MM.1S (cell line): ENCODE measurements at regions not wholly inside any gene's neighbourhood (a gene's known extent, or its start where the extent isn't known, plus 50 kb on each side); places are given as distances from the start of the nearest gene placed in this dataset.

Experiments
- DNase-seq: peaks from one replicate; pipeline ENCODE4 v3.0.0-alpha.2; 2015
- H2AFZ ChIP-seq: fragments of 300-600 bp; sonication (generic); 2 replicates; pipeline ENCODE4 v1.6.0; 2016; ENCODE audit warnings: antibody characterized with exemption, low read length
- H3F3A ChIP-seq: fragments of 300-600 bp; sonication (generic); 2 replicates; pipeline ENCODE4 v1.6.1; 2016; ENCODE audit warnings: mild to moderate bottlenecking, antibody characterized with exemption, low read length, moderate library complexity, mixed read lengths; ENCODE audit not compliant: insufficient read depth
- H3K27ac ChIP-seq: fragments of 300-600 bp; sonication (generic); 2 replicates; pipeline ENCODE4 v1.5.1; 2016; ENCODE audit warnings: mild to moderate bottlenecking, low read length
- H3K27me3 ChIP-seq: fragments of 300-600 bp; sonication (generic); replicated peaks from 2 replicates; pipeline ENCODE4 v1.6.0; 2016; ENCODE audit warnings: low read length; ENCODE audit not compliant: insufficient read depth
- H3K36me3 ChIP-seq: fragments of 300-600 bp; sonication (generic); replicated peaks from 2 replicates; pipeline ENCODE4 v1.6.1; 2016; ENCODE audit warnings: mild to moderate bottlenecking, low read length, mixed read lengths; ENCODE audit not compliant: insufficient read depth
- H3K4me1 ChIP-seq: fragments of 300-600 bp; sonication (generic); 2 replicates; pipeline ENCODE4 v1.6.1; 2016; ENCODE audit warnings: low read length, mixed read lengths
- H3K4me2 ChIP-seq: fragments of 300-600 bp; sonication (generic); 2 replicates; pipeline ENCODE4 v1.6.0; 2016; ENCODE audit warnings: low read depth, low read length
- H3K4me3 ChIP-seq: fragments of 300-600 bp; sonication (generic); 2 replicates; pipeline ENCODE4 v1.5.1; 2016; ENCODE audit warnings: low read length, mixed read lengths
- H3K79me2 ChIP-seq: fragments of 300-600 bp; sonication (generic); 2 replicates; pipeline ENCODE4 v1.6.1; 2016; ENCODE audit warnings: mixed run types, low read length, mixed read lengths
- H3K9ac ChIP-seq: fragments of 300-600 bp; sonication (generic); 2 replicates; pipeline ENCODE4 v1.6.1; 2016; ENCODE audit warnings: low read length, mixed read lengths
- H3K9me2 ChIP-seq: fragments of 300-600 bp; sonication (generic); replicated peaks from 2 replicates; pipeline ENCODE4 v1.6.1; 2016; ENCODE audit warnings: mild to moderate bottlenecking, low read length, mixed read lengths; ENCODE audit not compliant: insufficient read depth
- H3K9me3 ChIP-seq: fragments of 300-600 bp; sonication (generic); replicated peaks from 2 replicates; pipeline ENCODE4 v1.6.1; 2016; ENCODE audit warnings: mild to moderate bottlenecking, low read length, mixed read lengths; ENCODE audit not compliant: insufficient read depth
- H4K20me1 ChIP-seq: fragments of 300-600 bp; sonication (generic); 2 replicates; pipeline ENCODE4 v1.6.1; 2016; ENCODE audit warnings: mild to moderate bottlenecking, low read length, moderate library complexity, mixed read lengths; ENCODE audit not compliant: insufficient read depth
- EZH2 ChIP-seq: fragments of 300-600 bp; sonication (generic); optimal IDR thresholded peaks from 2 replicates; pipeline ENCODE3; 2017; ENCODE audit warnings: low read depth, mild to moderate bottlenecking, antibody characterized with exemption, low read length, mixed read lengths
- EZH2phosphoT487 ChIP-seq: fragments of 300-600 bp; sonication (generic); IDR thresholded peaks from 2 replicates; pipeline ENCODE4 v1.6.1; 2018; ENCODE audit warnings: antibody characterized with exemption, low read length
- TF ChIP-seq, protein P1 (sequence below): fragments of 300-600 bp; sonication (generic); IDR thresholded peaks from 2 replicates; pipeline ENCODE4 v1.5.1; 2016; ENCODE audit warnings: antibody characterized with exemption, low read length, mixed read lengths

DNA sequence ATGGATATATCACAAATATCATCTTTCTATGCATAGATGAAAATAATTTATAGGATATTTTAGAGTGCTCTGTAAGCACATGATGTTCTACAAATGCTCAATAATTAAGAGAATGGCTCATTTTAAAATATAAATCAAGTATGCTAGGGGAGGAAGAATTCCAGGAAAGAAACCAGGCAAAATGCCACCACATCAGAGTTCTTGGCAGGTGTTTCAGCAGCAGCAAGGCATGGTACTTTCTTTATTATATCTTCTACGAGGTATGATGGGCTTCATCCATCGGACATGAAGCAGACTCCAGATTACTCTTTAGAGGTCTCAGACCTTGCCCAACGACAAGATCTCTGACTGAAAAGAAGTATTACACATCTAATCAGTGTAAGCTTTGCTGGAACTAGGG lies 316.3 kb upstream of the ARRDC3 start:
- Histone ChIP-seq H3K9me3 (no peaks in the 10 kb centered on the region), H3K27ac (no peak overlapping the region), H3K9me2 (no peaks in the 10 kb centered on the region), H3K79me2 (no peaks in the 10 kb centered on the region), H3K4me3 (no peak overlapping the region), H3K9ac (no peak overlapping the region), H3K4me2 (no peak overlapping the region), H3F3A (no peaks in the 10 kb centered on the region), H3K27me3 (no peaks in the 10 kb centered on the region), H3K4me1 (no peaks in the 10 kb centered on the region), H3K36me3 (no peaks in the 10 kb centered on the region), H4K20me1 (no peaks in the 10 kb centered on the region), H2AFZ (no peak overlapping the region)
- no peak for TF ChIP-seq EZH2phosphoT487
- TF ChIP-seq, protein P1, sequence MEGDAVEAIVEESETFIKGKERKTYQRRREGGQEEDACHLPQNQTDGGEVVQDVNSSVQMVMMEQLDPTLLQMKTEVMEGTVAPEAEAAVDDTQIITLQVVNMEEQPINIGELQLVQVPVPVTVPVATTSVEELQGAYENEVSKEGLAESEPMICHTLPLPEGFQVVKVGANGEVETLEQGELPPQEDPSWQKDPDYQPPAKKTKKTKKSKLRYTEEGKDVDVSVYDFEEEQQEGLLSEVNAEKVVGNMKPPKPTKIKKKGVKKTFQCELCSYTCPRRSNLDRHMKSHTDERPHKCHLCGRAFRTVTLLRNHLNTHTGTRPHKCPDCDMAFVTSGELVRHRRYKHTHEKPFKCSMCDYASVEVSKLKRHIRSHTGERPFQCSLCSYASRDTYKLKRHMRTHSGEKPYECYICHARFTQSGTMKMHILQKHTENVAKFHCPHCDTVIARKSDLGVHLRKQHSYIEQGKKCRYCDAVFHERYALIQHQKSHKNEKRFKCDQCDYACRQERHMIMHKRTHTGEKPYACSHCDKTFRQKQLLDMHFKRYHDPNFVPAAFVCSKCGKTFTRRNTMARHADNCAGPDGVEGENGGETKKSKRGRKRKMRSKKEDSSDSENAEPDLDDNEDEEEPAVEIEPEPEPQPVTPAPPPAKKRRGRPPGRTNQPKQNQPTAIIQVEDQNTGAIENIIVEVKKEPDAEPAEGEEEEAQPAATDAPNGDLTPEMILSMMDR: no peak
- no peak for DNase-seq

DNA sequence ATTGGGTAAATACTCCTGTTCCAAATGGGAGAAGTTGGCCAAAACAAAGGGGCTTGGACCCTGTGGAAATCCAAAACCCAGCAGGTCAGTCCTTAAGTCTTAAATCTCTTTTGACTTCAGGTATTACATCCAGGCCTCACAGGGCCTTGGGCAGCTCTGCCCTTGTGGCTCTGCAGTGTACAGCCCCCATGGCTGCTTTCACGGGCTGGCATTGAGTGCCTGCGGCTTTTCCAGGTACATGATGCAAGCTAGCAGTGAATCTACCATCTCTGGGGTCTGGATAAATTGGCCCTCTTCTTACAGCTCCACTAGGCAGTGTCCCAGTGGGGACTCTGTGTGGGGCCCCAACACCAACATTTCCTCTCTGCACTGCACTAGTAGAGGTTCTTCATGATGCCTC lies 308.5 kb upstream of the ARRDC3 start:
- no peaks in the 10 kb centered on the region for H3K79me2 ChIP-seq
- H3K9me3 ChIP-seq: no peaks in the 10 kb centered on the region
- no peaks in the 10 kb centered on the region for H3K27me3 ChIP-seq
- no peaks in the 10 kb centered on the region for H3K9me2 ChIP-seq
- no peak for DNase-seq
- H2AFZ ChIP-seq: no peak overlapping the region
- no peaks in the 10 kb centered on the region for H3F3A ChIP-seq
- H3K4me2 ChIP-seq: no peak overlapping the region
- H3K27ac ChIP-seq: no peak overlapping the region
- no peaks in the 10 kb centered on the region for H4K20me1 ChIP-seq
- H3K4me1 ChIP-seq: no peaks in the 10 kb centered on the region
- TF ChIP-seq EZH2 (no peak), EZH2phosphoT487 (no peak)
- TF ChIP-seq, protein P1: no peak
- no peaks in the 10 kb centered on the region for H3K36me3 ChIP-seq
- H3K9ac ChIP-seq: no peak overlapping the region
- H3K4me3 ChIP-seq: no peak overlapping the region

DNA sequence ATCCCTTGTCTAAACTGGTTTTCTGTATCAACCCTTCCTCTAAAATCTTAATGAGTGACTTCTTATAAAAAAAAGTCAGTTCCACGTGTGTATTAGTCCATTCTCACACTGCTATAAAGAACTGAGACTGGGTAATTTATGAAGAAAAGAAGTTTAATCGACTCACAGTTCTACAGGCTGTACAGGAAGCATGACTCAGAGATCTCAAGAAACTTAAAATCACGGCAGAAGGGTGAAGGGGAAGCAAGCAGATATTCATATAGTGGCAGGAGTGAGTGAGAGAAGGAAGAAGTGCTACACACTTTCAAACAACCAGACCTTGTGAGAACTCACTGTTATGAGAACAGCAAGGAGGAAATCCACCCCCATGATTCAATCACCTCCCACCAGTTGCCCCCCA lies 307.8 kb upstream of the ARRDC3 start:
- Histone ChIP-seq H3K9ac (no peak overlapping the region), H3K9me3 (no peaks in the 10 kb centered on the region), H3K27me3 (no peaks in the 10 kb centered on the region), H3K79me2 (no peaks in the 10 kb centered on the region), H2AFZ (no peak overlapping the region), H4K20me1 (no peaks in the 10 kb centered on the region), H3K27ac (no peak overlapping the region), H3F3A (no peaks in the 10 kb centered on the region), H3K4me1 (no peaks in the 10 kb centered on the region), H3K4me2 (no peak overlapping the region), H3K4me3 (no peak overlapping the region), H3K36me3 (no peaks in the 10 kb centered on the region), H3K9me2 (no peaks in the 10 kb centered on the region)
- no peak for TF ChIP-seq EZH2
- TF ChIP-seq, protein P1: no peak
- TF ChIP-seq EZH2phosphoT487: no peak
- no peak for DNase-seq

DNA sequence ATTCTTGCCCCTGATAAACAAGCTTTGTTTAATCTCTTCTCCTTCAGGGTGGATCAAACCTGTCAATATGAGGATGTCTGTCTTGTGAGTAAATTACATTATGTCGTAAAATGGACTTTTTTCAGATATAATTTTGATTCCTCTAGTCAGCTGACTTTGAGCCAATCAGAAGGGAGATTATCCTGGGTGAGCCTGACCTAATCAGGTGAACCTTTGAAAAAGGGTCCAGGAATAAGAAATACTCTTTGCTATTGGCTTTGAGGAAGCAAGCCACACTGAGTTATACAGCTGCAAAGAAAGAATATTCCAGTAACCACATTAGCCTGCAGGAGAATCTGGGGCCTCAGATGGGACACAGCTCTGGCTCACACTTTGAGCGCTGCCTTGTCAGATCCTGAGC lies 304.3 kb upstream of the ARRDC3 start:
- H3K27ac ChIP-seq: no peak overlapping the region
- no peak for DNase-seq
- no peaks in the 10 kb centered on the region for H4K20me1 ChIP-seq
- H3K9ac ChIP-seq: no peak overlapping the region
- H3K4me2 ChIP-seq: no peak overlapping the region
- H3K79me2 ChIP-seq: no peaks in the 10 kb centered on the region
- no peaks in the 10 kb centered on the region for H3K4me1 ChIP-seq
- H3F3A ChIP-seq: no peaks in the 10 kb centered on the region
- no peak overlapping the region for H2AFZ ChIP-seq
- no peaks in the 10 kb centered on the region for H3K9me2 ChIP-seq
- H3K27me3 ChIP-seq: no peaks in the 10 kb centered on the region
- no peaks in the 10 kb centered on the region for H3K9me3 ChIP-seq
- no peak for TF ChIP-seq EZH2
- TF ChIP-seq, protein P1: no peak
- no peak for TF ChIP-seq EZH2phosphoT487
- no peak overlapping the region for H3K4me3 ChIP-seq
- H3K36me3 ChIP-seq: no peaks in the 10 kb centered on the region
